NT2/D1 (cell line): ENCODE measurements at regions not wholly inside any gene's neighbourhood (a gene's known extent, or its start where the extent isn't known, plus 50 kb on each side); places are given as distances from the start of the nearest gene placed in this dataset.

Experiments
- DNase-seq: peaks from one replicate; pipeline ENCODE4 v3.0.0-alpha.2; 2011; ENCODE audit warnings: low read depth, low spot score
- H3K27me3 ChIP-seq: 2 replicates; pipeline ENCODE4 v1.6.0; 2011; ENCODE audit warnings: mild to moderate bottlenecking; ENCODE audit not compliant: insufficient read length, insufficient read depth
- H3K36me3 ChIP-seq: 2 replicates; pipeline ENCODE4 v1.6.1; 2011; ENCODE audit warnings: mild to moderate bottlenecking, low read length, mixed read lengths; ENCODE audit not compliant: insufficient read depth, insufficient read length
- H3K4me1 ChIP-seq: 2 replicates; pipeline ENCODE4 v1.5.1; 2011; ENCODE audit not compliant: insufficient read depth, insufficient read length
- H3K4me3 ChIP-seq: 2 replicates; pipeline ENCODE4 v1.5.1; 2011; ENCODE audit warnings: low read depth; ENCODE audit not compliant: insufficient read length
- H3K9ac ChIP-seq: 2 replicates; pipeline ENCODE4 v1.6.0; 2011; ENCODE audit warnings: low read depth; ENCODE audit not compliant: insufficient read length
- H3K9me3 ChIP-seq: 2 replicates; pipeline ENCODE4 v1.5.1; 2011; ENCODE audit warnings: mild to moderate bottlenecking, low read length; ENCODE audit not compliant: insufficient read depth
- SUZ12 ChIP-seq: IDR thresholded peaks from 2 replicates; pipeline ENCODE4 v1.6.1; 2011; ENCODE audit not compliant: insufficient read length, insufficient read depth; ENCODE audit errors: extremely low read depth
- YY1 ChIP-seq: IDR thresholded peaks from 2 replicates; pipeline ENCODE4 v1.6.1; 2011; ENCODE audit not compliant: insufficient read length, insufficient read depth
- ZNF274 ChIP-seq: IDR thresholded peaks from 2 replicates; pipeline ENCODE4 v1.6.1; 2011; ENCODE audit warnings: mild to moderate bottlenecking, low read depth, low read length

DNA sequence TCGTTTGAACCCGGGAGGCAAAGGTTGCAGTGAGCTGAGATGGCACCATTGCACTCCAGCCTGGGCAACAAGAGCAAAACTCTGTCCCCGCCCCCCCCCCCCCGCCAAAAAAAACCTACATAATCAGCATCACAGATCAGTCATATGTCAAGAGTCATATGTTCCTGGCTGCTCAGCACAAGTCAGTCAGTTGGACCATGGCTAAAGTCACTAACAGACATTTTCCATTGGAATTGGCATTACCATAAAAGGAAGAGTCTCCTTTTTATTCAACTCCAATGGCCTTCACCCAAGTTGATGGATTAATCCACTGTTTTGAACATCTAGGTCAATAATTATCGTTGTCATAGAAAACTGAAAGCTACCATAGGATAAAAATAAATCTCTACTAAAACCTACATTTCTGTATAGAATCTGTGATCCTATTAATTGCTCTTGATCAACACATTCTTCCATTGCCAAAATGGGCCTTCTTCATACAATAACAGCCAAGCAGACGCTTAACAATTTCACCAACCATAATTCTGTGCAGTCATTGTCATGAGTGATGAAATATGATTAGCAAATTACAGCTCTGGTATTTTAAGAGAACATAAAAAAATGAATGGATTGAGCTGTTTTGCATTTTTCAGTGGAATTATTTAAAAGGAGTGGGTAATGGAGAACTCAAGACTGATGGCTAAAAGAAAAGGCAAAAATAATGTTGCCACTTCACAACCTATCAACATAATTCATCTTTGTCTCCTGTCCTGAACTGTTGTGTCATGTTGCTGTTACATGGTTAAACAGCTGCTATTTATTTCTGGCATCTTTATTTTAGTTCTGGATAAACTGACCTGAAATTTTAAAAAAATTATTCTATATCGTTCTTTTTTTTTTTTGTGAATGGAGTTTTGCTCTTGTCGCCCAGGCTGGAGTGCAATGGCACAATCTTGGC, 555.5 kb upstream of the JARID2 start:
- Histone ChIP-seq H3K9ac (no peak overlapping the region), H3K4me3 (no peak overlapping the region), H3K9me3 (no peaks in the 10 kb centered on the region), H3K36me3 (no peaks in the 10 kb centered on the region), H3K4me1 (no peaks in the 10 kb centered on the region), H3K27me3 (no peaks in the 10 kb centered on the region)
- no peak for DNase-seq
- TF ChIP-seq SUZ12, result no peak
- TF ChIP-seq YY1, result no peak
- TF ChIP-seq ZNF274, result no peak

DNA sequence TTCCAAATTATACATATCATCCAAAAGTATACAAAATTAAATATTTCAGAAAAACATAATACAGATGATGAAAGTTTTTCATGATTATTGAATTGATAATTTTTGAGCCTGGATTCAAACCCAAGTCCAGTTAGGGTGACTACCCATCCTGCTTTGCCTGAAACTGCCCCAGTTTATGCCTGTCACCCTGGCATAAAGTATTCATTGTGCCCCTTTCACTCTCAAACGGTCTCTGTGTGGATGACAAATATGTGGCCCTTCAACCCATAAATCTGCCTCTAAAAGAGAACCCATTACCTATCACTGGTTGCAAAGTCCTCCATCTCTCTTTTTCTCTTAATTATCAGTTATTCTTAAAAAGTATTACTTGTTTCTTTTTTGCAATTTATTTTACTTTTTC, 553.7 kb upstream of the JARID2 start:
- DNase-seq, result no peak
- H3K27me3 ChIP-seq, result no peaks in the 10 kb centered on the region
- no peak for TF ChIP-seq ZNF274
- no peak for TF ChIP-seq SUZ12
- TF ChIP-seq YY1, result no peak
- H3K4me1 ChIP-seq, result no peaks in the 10 kb centered on the region
- H3K36me3 ChIP-seq, result no peaks in the 10 kb centered on the region
- H3K9ac ChIP-seq, result no peak overlapping the region
- no peak overlapping the region for H3K4me3 ChIP-seq
- no peaks in the 10 kb centered on the region for H3K9me3 ChIP-seq

DNA sequence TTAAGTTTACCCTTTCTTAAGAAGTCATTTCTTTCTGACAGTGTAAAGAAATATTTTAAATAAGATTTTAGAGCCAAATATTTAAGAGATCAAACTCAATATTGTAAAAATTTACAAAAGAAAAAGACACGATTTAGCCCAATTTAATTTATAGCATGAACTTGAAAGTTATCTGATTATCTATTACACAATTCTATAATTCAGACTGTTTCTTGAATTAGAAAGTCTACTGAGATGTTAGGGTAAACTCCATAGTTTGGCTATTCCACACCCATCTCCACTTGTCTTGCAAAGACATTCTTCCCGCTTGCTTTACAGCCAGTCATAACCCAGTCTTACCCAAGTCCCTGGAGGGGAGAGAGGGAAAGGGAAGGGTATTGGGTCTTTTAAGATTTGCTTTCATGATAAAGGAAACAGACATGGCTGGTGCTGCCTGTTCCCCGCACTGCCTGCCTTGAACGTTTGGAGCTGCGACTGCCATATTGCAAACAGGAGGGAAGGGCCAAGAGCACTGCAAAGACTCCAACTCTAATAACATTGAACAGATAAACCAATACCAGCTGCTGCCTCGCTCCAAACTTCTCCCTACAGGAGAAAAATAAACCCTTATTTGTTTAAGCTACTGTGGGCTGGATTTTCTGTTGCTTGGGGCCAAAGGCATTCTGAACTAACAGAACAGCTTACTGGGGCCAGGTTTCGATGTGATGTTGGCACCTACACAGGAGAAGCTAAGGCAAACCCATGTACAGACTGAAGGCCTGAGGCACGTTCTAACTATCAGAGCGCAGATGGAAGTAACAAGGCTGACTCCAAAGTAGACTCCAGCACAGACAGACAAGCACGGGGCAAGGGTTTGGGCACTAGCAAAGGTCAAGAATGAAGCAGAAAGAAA, 552.3 kb upstream of the JARID2 start:
- Histone ChIP-seq H3K27me3 (no peaks in the 10 kb centered on the region), H3K4me3 (no peak overlapping the region), H3K36me3 (no peaks in the 10 kb centered on the region), H3K4me1 (no peaks in the 10 kb centered on the region), H3K9me3 (no peaks in the 10 kb centered on the region), H3K9ac (no peak overlapping the region)
- TF ChIP-seq ZNF274 (no peak), YY1 (no peak), SUZ12 (no peak)
- DNase-seq, result no peak

DNA sequence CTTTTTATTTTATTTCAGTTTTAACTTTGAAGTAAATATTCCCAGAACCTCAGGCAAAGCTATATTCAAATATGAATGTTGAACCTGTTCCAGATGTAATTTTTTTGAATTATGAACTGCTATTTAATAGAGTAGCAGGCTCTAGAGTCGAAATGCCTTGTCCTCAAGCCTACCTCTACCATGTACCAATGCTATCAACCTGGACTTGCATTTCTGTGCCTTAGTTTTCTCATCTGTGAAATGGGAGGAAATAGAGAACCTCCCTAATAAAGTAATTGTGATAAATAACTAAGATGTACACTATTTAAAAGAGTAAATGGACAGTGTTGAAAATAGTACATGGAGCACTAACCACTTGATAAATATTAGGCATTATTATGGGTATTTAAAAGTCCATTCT, 551.6 kb upstream of the JARID2 start:
- Histone ChIP-seq H3K36me3 (no peaks in the 10 kb centered on the region), H3K9me3 (no peaks in the 10 kb centered on the region), H3K4me1 (no peaks in the 10 kb centered on the region), H3K9ac (no peak overlapping the region), H3K27me3 (no peaks in the 10 kb centered on the region), H3K4me3 (no peak overlapping the region)
- TF ChIP-seq ZNF274, result no peak
- no peak for TF ChIP-seq SUZ12
- no peak for TF ChIP-seq YY1
- DNase-seq, result no peak

DNA sequence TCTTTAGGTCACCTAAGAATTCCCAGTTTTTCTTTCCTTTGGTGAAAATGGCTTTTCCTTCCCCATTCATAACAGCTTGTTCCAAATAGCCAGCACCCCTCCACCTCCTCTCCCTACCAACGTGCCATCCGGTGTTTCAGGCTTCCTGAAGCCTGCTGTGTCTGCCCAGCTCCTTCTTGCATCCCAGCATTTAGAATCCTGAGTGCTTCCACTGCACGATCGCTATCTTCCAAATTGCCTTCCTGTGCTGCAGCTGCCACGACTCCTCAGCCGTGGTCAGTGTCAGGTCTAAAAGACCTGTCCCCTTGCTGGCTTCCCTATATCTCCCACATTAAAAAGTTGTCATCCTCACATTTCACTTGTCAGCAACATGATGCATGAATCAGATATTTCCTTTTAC, 550.3 kb upstream of the JARID2 start:
- no peaks in the 10 kb centered on the region for H3K4me1 ChIP-seq
- TF ChIP-seq ZNF274 (no peak), SUZ12 (no peak), YY1 (no peak)
- H3K36me3 ChIP-seq, result no peaks in the 10 kb centered on the region
- no peaks in the 10 kb centered on the region for H3K27me3 ChIP-seq
- H3K4me3 ChIP-seq, result no peak overlapping the region
- no peaks in the 10 kb centered on the region for H3K9me3 ChIP-seq
- DNase-seq, result no peak
- no peak overlapping the region for H3K9ac ChIP-seq

DNA sequence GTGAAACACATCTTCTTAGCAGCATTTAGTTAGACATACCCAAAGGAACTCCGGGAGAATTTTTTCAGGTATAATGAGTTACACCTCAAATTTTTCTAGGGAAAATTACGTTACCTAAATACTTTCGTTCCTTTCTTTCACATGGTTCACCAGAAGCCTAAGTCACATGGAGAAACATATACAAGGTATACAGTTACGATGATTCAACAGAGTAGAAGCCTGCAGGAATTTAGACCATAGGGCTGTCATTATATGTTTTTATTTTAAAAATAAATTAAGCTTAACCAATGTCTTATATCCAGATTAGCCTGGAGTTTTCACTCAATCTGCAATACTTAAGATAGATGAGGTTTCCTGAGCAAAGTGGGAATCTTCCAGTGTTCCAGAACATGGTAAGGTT, 549.5 kb upstream of the JARID2 start:
- Histone ChIP-seq H3K9ac (no peak overlapping the region), H3K36me3 (no peaks in the 10 kb centered on the region), H3K4me1 (no peaks in the 10 kb centered on the region), H3K4me3 (no peak overlapping the region), H3K27me3 (no peaks in the 10 kb centered on the region), H3K9me3 (no peaks in the 10 kb centered on the region)
- TF ChIP-seq ZNF274, result no peak
- no peak for TF ChIP-seq YY1
- no peak for TF ChIP-seq SUZ12
- DNase-seq, result no peak

DNA sequence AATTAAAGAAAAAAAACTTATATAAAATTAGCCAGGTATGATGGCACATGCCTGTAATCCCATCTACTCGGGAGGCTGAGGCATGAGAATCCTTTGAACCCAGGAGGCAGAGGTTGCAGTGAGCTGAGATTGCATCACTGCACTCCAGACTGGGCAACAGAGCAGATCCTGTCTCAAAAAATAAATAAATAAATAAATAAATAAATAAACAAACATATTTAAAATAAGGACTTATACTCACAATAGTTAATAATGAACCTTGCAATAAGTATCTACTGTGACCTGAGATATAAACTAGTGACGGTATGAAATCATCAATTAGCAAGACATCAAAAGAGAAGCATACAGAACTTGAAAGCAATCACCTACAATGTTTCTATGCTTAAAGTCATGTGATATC, 548.4 kb upstream of the JARID2 start:
- Histone ChIP-seq H3K27me3 (no peaks in the 10 kb centered on the region), H3K9ac (no peak overlapping the region), H3K4me1 (no peaks in the 10 kb centered on the region), H3K9me3 (no peaks in the 10 kb centered on the region), H3K4me3 (no peak overlapping the region), H3K36me3 (no peaks in the 10 kb centered on the region)
- TF ChIP-seq SUZ12 (no peak), YY1 (no peak), ZNF274 (no peak)
- DNase-seq, result no peak
